Dendritic cell treated with granulocyte-macrophage colony-stimulating factor and Interleukin-4, amounts not matched to agents 40 ng/mL and 50 ng/mL, for 4 days (primary cell): ENCODE measurements at regions not wholly inside any gene's neighbourhood (a gene's known extent, or its start where the extent isn't known, plus 50 kb on each side); places are given as distances from the start of the nearest gene placed in this dataset.

Experiments
- H3K27ac Mint-ChIP-seq: one replicate; pipeline ENCODE4 v1.8.0; 2022; ENCODE audit warnings: mild to moderate bottlenecking, mixed read lengths
- H3K27me3 Mint-ChIP-seq: one replicate; pipeline ENCODE4 v1.8.0; 2022; ENCODE audit warnings: mild to moderate bottlenecking, mixed read lengths
- H3K36me3 Mint-ChIP-seq: one replicate; pipeline ENCODE4 v1.8.0; 2022; ENCODE audit warnings: low read depth, mixed read lengths
- H3K4me1 Mint-ChIP-seq: one replicate; pipeline ENCODE4 v1.8.0; 2022; ENCODE audit warnings: low read depth, mixed read lengths
- H3K4me3 Mint-ChIP-seq: one replicate; pipeline ENCODE4 v1.8.0; 2022; ENCODE audit warnings: mild to moderate bottlenecking, moderate library complexity, mixed read lengths
- H3K9me3 Mint-ChIP-seq: one replicate; pipeline ENCODE4 v1.8.0; 2022; ENCODE audit warnings: mixed read lengths
- intact Hi-C: fragments of 100-400 bp; cut with micrococcal nuclease; formaldehyde crosslinking; loops from one replicate; pipeline ENCODE4 v1.15.0; 2022

- H3K4me1 Mint-ChIP-seq: no peaks in the 10 kb centered on the region
- H3K27ac Mint-ChIP-seq: no peak overlapping the region
- intact Hi-C loops: no loop called here
- H3K9me3 Mint-ChIP-seq: peaks cover 25% of the 10 kb centered on the region
- no peak overlapping the region for H3K4me3 Mint-ChIP-seq
- H3K27me3 Mint-ChIP-seq: no peaks in the 10 kb centered on the region
- no peaks in the 10 kb centered on the region for H3K36me3 Mint-ChIP-seq
Observed at GRCh38 chr2:76312236-76312635, 601.5 kb upstream of the GCFC2 start.

GRCh38 chr2:76311728-76312127 is 601.0 kb upstream of the GCFC2 start:
- Mint-ChIP-seq H3K27me3 (no peaks in the 10 kb centered on the region), H3K36me3 (no peaks in the 10 kb centered on the region), H3K4me1 (no peaks in the 10 kb centered on the region), H3K9me3 (peaks cover 23% of the 10 kb centered on the region), H3K27ac (no peak overlapping the region), H3K4me3 (no peak overlapping the region)
- intact Hi-C loops: no loop called here

GRCh38 chr2:76310894-76311633 is 600.3 kb upstream of the GCFC2 start:
- Mint-ChIP-seq H3K4me1 (no peaks in the 10 kb centered on the region), H3K9me3 (peaks cover 17% of the 10 kb centered on the region), H3K4me3 (no peak overlapping the region), H3K36me3 (no peaks in the 10 kb centered on the region), H3K27ac (no peak overlapping the region), H3K27me3 (no peaks in the 10 kb centered on the region)
- intact Hi-C loops: no loop called here

- Mint-ChIP-seq H3K27ac (no peak overlapping the region), H3K9me3 (peaks cover 26% of the 10 kb centered on the region), H3K27me3 (no peaks in the 10 kb centered on the region), H3K4me1 (no peaks in the 10 kb centered on the region), H3K4me3 (no peak overlapping the region), H3K36me3 (no peaks in the 10 kb centered on the region)
- intact Hi-C loops: no loop called here
Observed at GRCh38 chr2:76307495-76307894, 596.8 kb upstream of the GCFC2 start.

- H3K4me3 Mint-ChIP-seq: no peak overlapping the region
- no peaks in the 10 kb centered on the region for H3K4me1 Mint-ChIP-seq
- H3K27ac Mint-ChIP-seq: no peak overlapping the region
- peaks cover 4% of the 10 kb centered on the region for H3K9me3 Mint-ChIP-seq
- no peaks in the 10 kb centered on the region for H3K36me3 Mint-ChIP-seq
- intact Hi-C loops: no loop called here
- no peaks in the 10 kb centered on the region for H3K27me3 Mint-ChIP-seq
Observed at GRCh38 chr2:76298041-76298440, 587.3 kb upstream of the GCFC2 start.

GRCh38 chr2:76296438-76296837 is 585.7 kb upstream of the GCFC2 start:
- no peak overlapping the region for H3K4me3 Mint-ChIP-seq
- H3K4me1 Mint-ChIP-seq: no peaks in the 10 kb centered on the region
- intact Hi-C loops: no loop called here
- no peaks in the 10 kb centered on the region for H3K36me3 Mint-ChIP-seq
- no peaks in the 10 kb centered on the region for H3K9me3 Mint-ChIP-seq
- no peaks in the 10 kb centered on the region for H3K27me3 Mint-ChIP-seq
- no peak overlapping the region for H3K27ac Mint-ChIP-seq

- Mint-ChIP-seq H3K9me3 (no peaks in the 10 kb centered on the region), H3K4me3 (no peak overlapping the region), H3K27me3 (no peaks in the 10 kb centered on the region), H3K36me3 (no peaks in the 10 kb centered on the region), H3K4me1 (no peaks in the 10 kb centered on the region), H3K27ac (no peak overlapping the region)
- intact Hi-C loops: no loop called here
Observed at GRCh38 chr2:76295762-76296161, 585.0 kb upstream of the GCFC2 start.

GRCh38 chr2:76288598-76288997 is 577.9 kb upstream of the GCFC2 start:
- intact Hi-C loops: no loop called here
- no peak overlapping the region for H3K27ac Mint-ChIP-seq
- H3K9me3 Mint-ChIP-seq: no peaks in the 10 kb centered on the region
- no peaks in the 10 kb centered on the region for H3K36me3 Mint-ChIP-seq
- H3K4me1 Mint-ChIP-seq: no peaks in the 10 kb centered on the region
- H3K27me3 Mint-ChIP-seq: no peaks in the 10 kb centered on the region
- H3K4me3 Mint-ChIP-seq: no peak overlapping the region

- no peak overlapping the region for H3K27ac Mint-ChIP-seq
- H3K27me3 Mint-ChIP-seq: no peaks in the 10 kb centered on the region
- no peaks in the 10 kb centered on the region for H3K36me3 Mint-ChIP-seq
- intact Hi-C loops: no loop called here
- H3K4me3 Mint-ChIP-seq: no peak overlapping the region
- no peaks in the 10 kb centered on the region for H3K4me1 Mint-ChIP-seq
- no peaks in the 10 kb centered on the region for H3K9me3 Mint-ChIP-seq
Observed at GRCh38 chr2:76288146-76288545, 577.4 kb upstream of the GCFC2 start.

- no peaks in the 10 kb centered on the region for H3K27me3 Mint-ChIP-seq
- H3K9me3 Mint-ChIP-seq: no peaks in the 10 kb centered on the region
- intact Hi-C loops: no loop called here
- no peaks in the 10 kb centered on the region for H3K4me1 Mint-ChIP-seq
- no peak overlapping the region for H3K27ac Mint-ChIP-seq
- H3K36me3 Mint-ChIP-seq: no peaks in the 10 kb centered on the region
- no peak overlapping the region for H3K4me3 Mint-ChIP-seq
Observed at GRCh38 chr2:76283350-76283749, 572.6 kb upstream of the GCFC2 start.

GRCh38 chr2:76281156-76281841 is 570.6 kb upstream of the GCFC2 start:
- H3K36me3 Mint-ChIP-seq: no peaks in the 10 kb centered on the region
- no peak overlapping the region for H3K4me3 Mint-ChIP-seq
- intact Hi-C loops: no loop called here
- H3K4me1 Mint-ChIP-seq: no peaks in the 10 kb centered on the region
- H3K9me3 Mint-ChIP-seq: no peaks in the 10 kb centered on the region
- no peaks in the 10 kb centered on the region for H3K27me3 Mint-ChIP-seq
- no peak overlapping the region for H3K27ac Mint-ChIP-seq

GRCh38 chr2:76280686-76281085 is 570.0 kb upstream of the GCFC2 start:
- H3K9me3 Mint-ChIP-seq: no peaks in the 10 kb centered on the region
- H3K4me1 Mint-ChIP-seq: no peaks in the 10 kb centered on the region
- H3K27me3 Mint-ChIP-seq: no peaks in the 10 kb centered on the region
- no peaks in the 10 kb centered on the region for H3K36me3 Mint-ChIP-seq
- intact Hi-C loops: no loop called here
- H3K27ac Mint-ChIP-seq: no peak overlapping the region
- H3K4me3 Mint-ChIP-seq: no peak overlapping the region

- H3K9me3 Mint-ChIP-seq: no peaks in the 10 kb centered on the region
- no peak overlapping the region for H3K27ac Mint-ChIP-seq
- no peaks in the 10 kb centered on the region for H3K36me3 Mint-ChIP-seq
- no peaks in the 10 kb centered on the region for H3K4me1 Mint-ChIP-seq
- H3K27me3 Mint-ChIP-seq: no peaks in the 10 kb centered on the region
- H3K4me3 Mint-ChIP-seq: no peak overlapping the region
- intact Hi-C loops: no loop called here
Observed at GRCh38 chr2:76279142-76279541, 568.4 kb upstream of the GCFC2 start.

- Mint-ChIP-seq H3K4me1 (no peaks in the 10 kb centered on the region), H3K4me3 (no peak overlapping the region), H3K27ac (no peak overlapping the region), H3K36me3 (no peaks in the 10 kb centered on the region), H3K27me3 (no peaks in the 10 kb centered on the region), H3K9me3 (no peaks in the 10 kb centered on the region)
- intact Hi-C loops: no loop called here
Observed at GRCh38 chr2:76275788-76276187, 565.1 kb upstream of the GCFC2 start.

- Mint-ChIP-seq H3K27ac (no peak overlapping the region), H3K27me3 (no peaks in the 10 kb centered on the region), H3K9me3 (no peaks in the 10 kb centered on the region), H3K4me3 (no peak overlapping the region), H3K36me3 (no peaks in the 10 kb centered on the region), H3K4me1 (no peaks in the 10 kb centered on the region)
- intact Hi-C loops: no loop called here
Observed at GRCh38 chr2:76274676-76275075, 564.0 kb upstream of the GCFC2 start.
